Skin epidermis (tissue), 12 donors: ENCODE measurements at regions not wholly inside any gene's neighbourhood (a gene's known extent, or its start where the extent isn't known, plus 50 kb on each side); places are given as distances from the start of the nearest gene placed in this dataset.

ENCODE experiments used
- H3K27ac ChIP-seq, 21 experiments: fragments of 200-600 bp; sonication (generic) in 11 of 21; one replicate each; pipeline ENCODE4 v1.5.0; 2020; ENCODE audit warnings: mild to moderate bottlenecking in 3 of 21, inconsistent platforms in 2 of 21, moderate library complexity in 2 of 21
- H3K4me3 ChIP-seq, 7 experiments: fragments of 200-600 bp; sonication (generic) in 2 of 7; one replicate each; pipeline ENCODE4 v1.5.0; 2020; ENCODE audit warnings: inconsistent platforms in 2 of 7, mild to moderate bottlenecking in 2 of 7, moderate library complexity in 1 of 7

GRCh38 chr9:16025627-16026026 lies 472.8 kb downstream of the CCDC171 start:
- Histone ChIP-seq H3K4me3 (no peak overlapping the region), H3K27ac (no peak overlapping the region)

- H3K27ac ChIP-seq = no peak overlapping the region
- H3K4me3 ChIP-seq = no peak overlapping the region
Measured at GRCh38 chr9:16026886-16027285, 474.0 kb downstream of the CCDC171 start.

GRCh38 chr9:16028548-16028947 lies 475.7 kb downstream of the CCDC171 start:
- H3K4me3 ChIP-seq = no peak overlapping the region
- no peak overlapping the region for H3K27ac ChIP-seq

DNA sequence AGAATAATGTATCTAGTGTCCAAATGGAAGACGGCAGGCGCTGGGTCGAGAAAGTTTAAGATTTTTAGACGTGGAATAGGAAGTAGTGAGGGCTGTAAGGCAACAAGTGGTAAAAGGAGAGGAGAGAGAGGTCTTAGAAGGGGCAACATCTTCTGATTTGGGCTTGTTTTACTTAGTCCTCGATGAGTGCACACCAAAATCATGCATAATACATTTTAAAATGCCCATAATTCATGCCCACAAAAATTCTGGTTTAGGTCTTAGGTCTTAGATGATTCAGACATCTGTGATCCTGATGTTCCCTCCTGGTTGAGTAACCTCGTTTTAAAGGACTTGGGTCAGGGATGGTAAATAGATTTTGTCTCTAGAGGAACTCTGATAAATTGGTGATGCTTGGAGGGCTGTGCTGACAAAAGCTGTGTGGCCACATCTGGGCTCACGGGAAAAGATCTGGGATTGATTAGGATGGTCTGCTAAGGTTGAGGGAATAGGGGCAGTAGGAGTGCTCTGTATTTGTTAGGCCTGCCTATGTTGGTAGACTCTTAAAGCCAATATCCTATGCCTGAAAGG lies 476.3 kb downstream of the CCDC171 start:
- Histone ChIP-seq H3K27ac (no peak overlapping the region), H3K4me3 (no peak overlapping the region)

GRCh38 chr9:16029796-16030363 lies 477.0 kb downstream of the CCDC171 start:
- no peak overlapping the region for H3K4me3 ChIP-seq
- no peak overlapping the region for H3K27ac ChIP-seq

- no peak overlapping the region for H3K27ac ChIP-seq
Measured at GRCh38 chr9:16030528-16031185, 477.8 kb downstream of the CCDC171 start.

DNA sequence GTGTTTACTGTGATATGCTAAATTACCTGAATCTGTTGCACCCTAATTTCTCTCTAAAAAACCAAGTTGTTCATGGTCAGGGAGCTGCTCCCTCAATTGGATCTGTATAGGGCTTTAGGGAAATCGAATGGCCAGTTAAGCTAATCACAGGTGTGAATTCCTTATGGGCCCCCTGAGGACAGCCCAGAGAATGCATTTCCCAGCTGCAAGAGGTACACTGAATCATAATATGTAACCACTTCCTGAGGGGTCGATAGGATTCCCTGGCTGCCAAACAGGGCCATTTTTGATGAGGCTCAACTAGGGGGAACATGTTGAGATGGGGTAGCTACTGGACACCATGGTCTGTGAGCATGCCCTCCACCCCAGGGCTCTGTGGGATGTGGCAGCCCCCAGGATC lies 478.6 kb downstream of the CCDC171 start:
- Histone ChIP-seq H3K4me3 (no peak overlapping the region), H3K27ac (no peak overlapping the region)

More at GRCh38 chr9:16030528-16031185, 477.8 kb downstream of the CCDC171 start:
- H3K4me3 ChIP-seq = no peak overlapping the region

- Histone ChIP-seq H3K27ac (no peak overlapping the region), H3K4me3 (no peak overlapping the region)
Measured at GRCh38 chr9:16031971-16032370, 479.1 kb downstream of the CCDC171 start.

DNA sequence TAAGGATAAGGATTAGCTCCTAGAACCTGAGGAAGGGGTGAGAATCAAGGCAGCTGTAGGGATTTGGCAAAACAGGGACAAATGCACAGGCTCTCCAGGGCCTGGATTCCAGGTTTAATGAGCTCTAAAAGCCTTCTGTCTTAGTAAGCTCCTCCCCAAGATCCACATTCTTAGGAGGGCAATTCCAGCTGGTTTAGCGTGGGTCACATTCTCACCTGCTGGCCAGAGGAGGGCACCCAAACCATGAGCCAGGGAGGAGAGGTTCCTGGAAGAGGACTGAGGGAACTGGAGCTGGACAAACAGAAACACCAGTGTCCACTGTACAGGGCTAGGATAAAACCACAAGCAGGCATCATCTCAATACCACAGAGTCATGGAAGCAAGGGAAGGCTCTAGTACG lies 480.0 kb downstream of the CCDC171 start:
- H3K27ac ChIP-seq = no peak overlapping the region
- H3K4me3 ChIP-seq = no peak overlapping the region

DNA sequence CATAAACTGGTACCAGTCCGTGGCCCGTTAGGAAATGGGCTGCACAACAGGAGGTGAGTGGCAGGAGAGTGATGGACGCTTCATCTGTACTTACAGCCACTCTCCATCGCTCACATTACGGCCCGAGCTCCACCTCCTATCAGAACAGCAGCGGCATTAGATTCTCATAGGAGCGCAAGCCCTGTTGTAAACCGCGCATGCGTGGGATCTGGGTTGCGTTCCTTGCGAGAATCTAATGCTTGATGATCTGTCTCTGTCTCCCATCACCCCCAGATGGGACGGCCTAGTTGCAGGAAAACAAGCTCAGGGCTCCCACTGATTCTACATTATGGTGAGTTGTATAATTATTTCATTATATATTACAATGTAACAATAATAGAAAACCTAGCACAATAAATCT lies 480.4 kb downstream of the CCDC171 start:
- H3K27ac ChIP-seq = no peak overlapping the region
- H3K4me3 ChIP-seq = no peak overlapping the region

- H3K27ac ChIP-seq = no peak overlapping the region
- H3K4me3 ChIP-seq = no peak overlapping the region
Measured at GRCh38 chr9:16033921-16034691, 481.3 kb downstream of the CCDC171 start.

DNA sequence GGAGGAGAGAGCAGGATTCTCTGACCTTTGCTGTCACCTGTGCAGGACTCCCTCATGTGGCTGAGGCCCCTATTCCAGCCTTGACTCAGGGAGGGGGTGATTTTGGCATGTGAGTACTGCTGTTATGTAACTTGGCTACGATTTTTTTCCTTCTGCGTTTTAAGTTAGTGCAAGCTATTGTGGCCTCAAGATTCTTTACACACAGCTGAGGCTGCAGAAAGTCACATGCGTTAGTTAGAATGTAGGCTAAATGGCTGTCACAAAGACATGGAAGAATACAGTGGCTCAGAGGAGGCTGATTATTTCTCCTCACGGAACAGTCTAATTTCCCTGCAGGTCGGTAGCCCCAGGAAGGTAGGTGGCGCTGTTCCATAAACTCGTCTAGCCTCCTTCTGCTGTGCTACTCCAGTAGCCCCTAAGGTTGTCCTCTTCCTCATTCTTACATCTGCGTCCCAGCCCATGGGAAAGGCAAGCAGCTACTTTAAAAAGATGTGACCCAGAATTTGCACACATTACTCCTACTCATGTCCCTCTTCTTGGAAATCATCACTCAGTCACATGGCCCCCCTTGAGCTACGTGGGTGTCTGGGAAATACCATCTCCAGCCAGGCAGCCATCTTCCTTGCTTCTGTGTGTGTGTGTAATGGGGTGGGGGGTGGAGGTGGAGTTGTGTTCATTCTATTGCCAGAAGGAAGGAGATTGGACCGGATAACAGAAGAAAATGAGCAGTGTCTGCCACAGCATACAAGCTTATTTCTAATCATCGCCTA lies 486.6 kb downstream of the CCDC171 start:
- no peak overlapping the region for H3K27ac ChIP-seq
- H3K4me3 ChIP-seq = no peak overlapping the region

DNA sequence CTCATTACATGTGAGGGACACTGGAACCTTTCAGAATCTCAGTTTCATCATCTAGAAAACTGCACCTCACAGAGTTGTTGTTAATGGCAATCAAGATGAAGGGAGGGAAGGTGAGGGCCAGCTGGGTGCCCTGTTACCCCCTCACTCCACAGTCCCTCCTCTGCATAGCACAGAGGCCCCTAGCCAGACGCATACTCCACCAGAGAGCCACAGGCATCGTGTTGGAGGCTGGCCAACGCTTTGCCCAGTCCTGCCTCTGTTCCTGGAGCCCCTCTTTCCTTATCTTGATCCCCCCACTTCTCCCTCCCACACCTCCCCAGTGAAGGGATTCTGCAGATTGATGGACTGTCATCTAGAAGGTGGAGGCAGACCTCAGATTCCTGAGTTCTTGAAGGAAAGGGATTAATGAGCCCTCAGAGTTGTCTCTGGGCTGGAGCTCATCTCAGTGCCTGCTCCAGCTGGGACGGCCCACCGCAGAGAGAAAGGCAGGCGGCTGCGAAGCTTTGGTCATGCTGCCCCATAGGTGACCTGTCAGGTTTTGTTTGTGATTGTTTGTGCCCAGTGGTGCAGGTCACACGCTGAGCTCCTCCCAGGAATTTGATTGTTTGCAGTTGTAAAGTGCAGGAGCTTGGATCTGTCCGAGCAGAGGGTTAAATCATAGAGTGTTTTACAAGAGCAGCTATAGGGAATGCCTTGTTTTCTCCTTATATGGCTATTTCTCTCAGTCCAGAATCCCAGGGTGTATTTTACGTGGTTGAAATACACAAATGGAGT lies 487.3 kb downstream of the CCDC171 start:
- Histone ChIP-seq H3K27ac (no peak overlapping the region), H3K4me3 (no peak overlapping the region)

GRCh38 chr9:16043756-16044578 lies 491.1 kb downstream of the CCDC171 start:
- Histone ChIP-seq H3K27ac (no peak overlapping the region), H3K4me3 (no peak overlapping the region)

GRCh38 chr9:16044579-16044881 lies 491.7 kb downstream of the CCDC171 start:
- Histone ChIP-seq H3K4me3 (no peak overlapping the region), H3K27ac (no peak overlapping the region)

DNA sequence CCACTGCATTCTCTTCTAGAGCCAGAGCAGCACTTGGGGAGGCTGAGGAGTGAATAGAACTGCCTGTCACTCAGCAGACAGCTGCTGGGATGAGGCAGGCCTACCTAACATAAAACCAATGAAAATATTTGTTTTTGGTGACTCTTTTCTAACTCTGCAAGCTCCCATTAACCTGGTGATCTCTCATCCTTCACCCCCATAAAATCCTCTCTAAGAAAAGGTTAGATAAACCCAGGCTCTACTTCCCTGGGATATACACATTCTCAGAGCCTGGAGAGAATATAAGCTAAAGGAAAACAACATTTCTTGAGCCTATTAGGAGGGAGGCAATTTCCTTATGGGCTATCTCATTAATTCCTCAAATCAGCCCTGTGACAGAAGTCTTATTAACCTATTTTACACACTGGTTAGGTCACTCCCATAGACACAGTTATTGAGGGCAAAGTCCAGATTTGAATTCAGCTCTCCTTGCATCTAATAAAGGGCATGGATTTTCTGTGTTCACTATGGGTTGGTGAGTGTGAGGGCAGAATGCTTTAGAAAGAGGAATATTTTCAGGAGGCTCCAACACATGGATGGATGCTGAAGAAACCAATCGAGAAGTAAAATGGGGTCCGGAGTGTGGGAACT lies 492.9 kb downstream of the CCDC171 start:
- no peak overlapping the region for H3K4me3 ChIP-seq
- no peak overlapping the region for H3K27ac ChIP-seq

GRCh38 chr9:16046713-16047112 lies 493.9 kb downstream of the CCDC171 start:
- no peak overlapping the region for H3K27ac ChIP-seq
- no peak overlapping the region for H3K4me3 ChIP-seq

GRCh38 chr9:16048129-16048528 lies 495.3 kb downstream of the CCDC171 start:
- H3K27ac ChIP-seq = no peak overlapping the region
- no peak overlapping the region for H3K4me3 ChIP-seq
